Tibial nerve (tissue), 4 donors: ENCODE measurements at regions not wholly inside any gene's neighbourhood (a gene's known extent, or its start where the extent isn't known, plus 50 kb on each side); places are given as distances from the start of the nearest gene placed in this dataset.

Source experiments
- CTCF ChIP-seq, 5 experiments: fragments of 200-600 bp in 3 of 5; fragments of 450-650 bp in 2 of 5; sonication (generic) in 3 of 5; IDR thresholded peaks; one replicate each; pipeline ENCODE4 v1.5.1; 2016 to 2019; ENCODE audit warnings: antibody characterized with exemption in 5 of 5, mild to moderate bottlenecking in 3 of 5, moderate library complexity in 2 of 5
- EP300 ChIP-seq, 2 donors: sonication (generic); formaldehyde crosslinking; IDR thresholded peaks; one replicate each; pipeline ENCODE4 v1.6.1; 2017; ENCODE audit warnings: antibody characterized with exemption in 2 of 2, mild to moderate bottlenecking in 1 of 2
- POLR2A ChIP-seq, 2 donors: fragments of 450-650 bp; IDR thresholded peaks; one replicate each; pipeline ENCODE4 v1.6.1; 2017; ENCODE audit warnings: antibody characterized with exemption in 2 of 2, mild to moderate bottlenecking in 2 of 2, moderate library complexity in 2 of 2

- no peak for TF ChIP-seq CTCF (IDR thresholded peaks at IDR 0.05)
- TF ChIP-seq POLR2A (IDR thresholded peaks at IDR 0.05): no peak
- no peak for TF ChIP-seq EP300 (IDR thresholded peaks at IDR 0.05)
These were observed 497.1 kb upstream of the CDH11 start for GRCh38 chr16:65618931-65619330.
